Right renal pelvis (tissue), 4 donors: ENCODE measurements at regions not wholly inside any gene's neighbourhood (a gene's known extent, or its start where the extent isn't known, plus 50 kb on each side); places are given as distances from the start of the nearest gene placed in this dataset.
"Not testable (repeated sequence)": the region's sequence is repeated elsewhere in the genome, so short reads cannot be mapped to it uniquely, and the experiment has no call there.

Experiments
- DNase-seq, 4 donors: peaks; one replicate each; pipeline ENCODE4 v3.0.0-alpha.2; 2013; ENCODE audit warnings: low read depth in 4 of 4, low spot score in 3 of 4, missing footprints in 1 of 4

GRCh38 chr18:29960539-29960938, 1082.0 kb downstream of the DSC3 start:
- no peak for DNase-seq

- DNase-seq: no peak
Observed at GRCh38 chr18:29930231-29930630, 1112.3 kb downstream of the DSC3 start.

- DNase-seq: no peak
Observed at GRCh38 chr18:29928081-29928480, 1114.5 kb downstream of the DSC3 start.

GRCh38 chr18:29925566-29925965, 1117.0 kb downstream of the DSC3 start:
- no peak for DNase-seq

- no peak for DNase-seq
Observed at GRCh38 chr18:29912351-29912750, 1130.2 kb downstream of the DSC3 start.

GRCh38 chr18:29892960-29893558, 1149.5 kb downstream of the DSC3 start:
- DNase-seq: no peak

- no peak for DNase-seq
Observed at GRCh38 chr18:29883114-29883513, 1159.4 kb downstream of the DSC3 start.

- DNase-seq: no peak
Observed at GRCh38 chr18:29882620-29883019, 1159.9 kb downstream of the DSC3 start.

GRCh38 chr18:29879763-29880162, 1162.8 kb downstream of the DSC3 start:
- no peak for DNase-seq

- peak in 3 of 4 donors; percentile 12 to 30 (median 22) for DNase-seq
Observed at GRCh38 chr18:29874519-29875098, 1167.9 kb downstream of the DSC3 start.

- no peak for DNase-seq
Observed at GRCh38 chr18:29873211-29873610, 1169.3 kb downstream of the DSC3 start.

GRCh38 chr18:29871246-29871645, 1171.3 kb downstream of the DSC3 start:
- DNase-seq: no peak

GRCh38 chr18:29862824-29863223, 1179.7 kb downstream of the DSC3 start:
- DNase-seq: no peak

- no peak for DNase-seq
Observed at GRCh38 chr18:29855637-29856036, 1186.9 kb downstream of the DSC3 start.

GRCh38 chr18:29853126-29853525, 1189.4 kb downstream of the DSC3 start:
- no peak for DNase-seq

GRCh38 chr18:29849144-29849543, 1193.4 kb downstream of the DSC3 start:
- no peak for DNase-seq

GRCh38 chr18:29841631-29842030, 1200.9 kb downstream of the DSC3 start:
- DNase-seq: no peak

- no peak for DNase-seq
Observed at GRCh38 chr18:29840089-29840488, 1202.5 kb downstream of the DSC3 start.

- DNase-seq: not testable (repeated sequence)
Observed at GRCh38 chr18:29838961-29839360, 1203.6 kb downstream of the DSC3 start.

- no peak for DNase-seq
Observed at GRCh38 chr18:29838556-29838955, 1204.0 kb downstream of the DSC3 start.

- no peak for DNase-seq
Observed at GRCh38 chr18:29823671-29824070, 1218.9 kb downstream of the DSC3 start.

GRCh38 chr18:29821544-29821943, 1221.0 kb downstream of the DSC3 start:
- no peak for DNase-seq

GRCh38 chr18:29811519-29811918, 1231.0 kb downstream of the DSC3 start:
- DNase-seq: no peak
